VCaP (cell line): ENCODE measurements at regions not wholly inside any gene's neighbourhood (a gene's known extent, or its start where the extent isn't known, plus 50 kb on each side); places are given as distances from the start of the nearest gene placed in this dataset.
A peak's percentile ranks its signal among the peaks of the same experiment; 100 is the strongest.

Experiments
- H3K27ac ChIP-seq: fragments of 450-650 bp; 2 replicates; pipeline ENCODE4 v1.5.1; 2017
- TF ChIP-seq, protein P1 (sequence below): fragments of 450-650 bp; conservative IDR thresholded peaks from 2 replicates; pipeline ENCODE4 v1.5.1; 2017; ENCODE audit warnings: mild to moderate bottlenecking, moderate library complexity

GRCh38 chr4:23728393-23728792 lies 161.5 kb downstream of the PPARGC1A start:
- TF ChIP-seq, protein P1, sequence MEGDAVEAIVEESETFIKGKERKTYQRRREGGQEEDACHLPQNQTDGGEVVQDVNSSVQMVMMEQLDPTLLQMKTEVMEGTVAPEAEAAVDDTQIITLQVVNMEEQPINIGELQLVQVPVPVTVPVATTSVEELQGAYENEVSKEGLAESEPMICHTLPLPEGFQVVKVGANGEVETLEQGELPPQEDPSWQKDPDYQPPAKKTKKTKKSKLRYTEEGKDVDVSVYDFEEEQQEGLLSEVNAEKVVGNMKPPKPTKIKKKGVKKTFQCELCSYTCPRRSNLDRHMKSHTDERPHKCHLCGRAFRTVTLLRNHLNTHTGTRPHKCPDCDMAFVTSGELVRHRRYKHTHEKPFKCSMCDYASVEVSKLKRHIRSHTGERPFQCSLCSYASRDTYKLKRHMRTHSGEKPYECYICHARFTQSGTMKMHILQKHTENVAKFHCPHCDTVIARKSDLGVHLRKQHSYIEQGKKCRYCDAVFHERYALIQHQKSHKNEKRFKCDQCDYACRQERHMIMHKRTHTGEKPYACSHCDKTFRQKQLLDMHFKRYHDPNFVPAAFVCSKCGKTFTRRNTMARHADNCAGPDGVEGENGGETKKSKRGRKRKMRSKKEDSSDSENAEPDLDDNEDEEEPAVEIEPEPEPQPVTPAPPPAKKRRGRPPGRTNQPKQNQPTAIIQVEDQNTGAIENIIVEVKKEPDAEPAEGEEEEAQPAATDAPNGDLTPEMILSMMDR: no peak
- H3K27ac ChIP-seq: no peak overlapping the region

GRCh38 chr4:23720556-23720955 lies 169.3 kb downstream of the PPARGC1A start:
- TF ChIP-seq, protein P1: no peak
- H3K27ac ChIP-seq: no peak overlapping the region

- H3K27ac ChIP-seq: no peak overlapping the region
Observed at GRCh38 chr4:23718435-23718834, 171.4 kb downstream of the PPARGC1A start.

GRCh38 chr4:23717528-23718248 lies 172.2 kb downstream of the PPARGC1A start:
- TF ChIP-seq, protein P1: peak; percentile 61; the same call in 1 of the 2 replicates
- no peak overlapping the region for H3K27ac ChIP-seq

More at GRCh38 chr4:23718435-23718834, 171.4 kb downstream of the PPARGC1A start:
- TF ChIP-seq, protein P1: no peak

GRCh38 chr4:23710298-23710697 lies 179.5 kb downstream of the PPARGC1A start:
- TF ChIP-seq, protein P1: no peak
- no peak overlapping the region for H3K27ac ChIP-seq

GRCh38 chr4:23707652-23708026 lies 182.2 kb downstream of the PPARGC1A start:
- TF ChIP-seq, protein P1: no peak
- no peak overlapping the region for H3K27ac ChIP-seq

DNA sequence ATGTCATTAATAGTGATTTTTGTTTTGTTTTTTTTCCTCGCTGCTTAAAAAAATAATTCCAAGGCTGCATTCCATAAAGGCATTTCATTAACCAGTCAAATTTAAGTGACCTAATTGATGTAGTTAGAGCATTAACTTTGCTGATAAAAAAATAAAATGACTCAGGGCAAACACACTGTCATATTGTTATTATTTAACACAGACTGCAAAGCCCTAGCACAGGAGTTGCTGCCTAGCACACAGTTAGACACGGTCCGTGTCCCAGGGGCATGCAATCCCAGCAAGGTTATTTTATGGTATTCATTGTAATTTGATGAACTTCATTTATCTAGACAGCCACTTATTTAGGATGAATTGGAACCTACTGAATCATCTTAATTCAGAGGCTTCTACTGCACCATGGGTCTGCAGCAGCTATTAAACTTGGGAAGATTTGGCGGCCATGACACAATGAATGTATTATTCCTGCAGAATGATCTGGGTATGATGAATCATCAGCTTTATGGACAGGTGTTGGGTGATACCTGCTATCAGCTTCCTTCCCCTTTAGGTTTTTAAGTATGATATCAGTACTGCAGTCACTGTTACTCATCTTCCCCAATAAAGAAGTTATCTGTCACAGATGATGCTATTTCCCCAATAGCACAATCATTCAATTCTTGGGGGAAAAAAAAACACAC lies 182.7 kb downstream of the PPARGC1A start:
- no peak overlapping the region for H3K27ac ChIP-seq
- TF ChIP-seq, protein P1: no peak
